HG03442 (cell line): ENCODE measurements at regions not wholly inside any gene's neighbourhood (a gene's known extent, or its start where the extent isn't known, plus 50 kb on each side); places are given as distances from the start of the nearest gene placed in this dataset.
"Not testable (repeated sequence)": the region's sequence is repeated elsewhere in the genome, so short reads cannot be mapped to it uniquely, and the experiment has no call there.

ENCODE experiments used
- ATAC-seq: cut with Tn5 transposase; IDR thresholded peaks from one replicate; pipeline ENCODE4 v1.9.1; 2021; ENCODE audit warnings: mild to moderate bottlenecking, moderate library complexity; ENCODE audit not compliant: unreplicated experiment

- no peak for ATAC-seq
Observed at GRCh38 chr13:88369866-88370265, 698.7 kb downstream of the SLITRK5 start.

- ATAC-seq = no peak
Observed at GRCh38 chr13:88376760-88377388, 705.7 kb downstream of the SLITRK5 start.

- no peak for ATAC-seq
Observed at GRCh38 chr13:88377852-88378251, 706.7 kb downstream of the SLITRK5 start.

GRCh38 chr13:88384542-88384941 lies 713.4 kb downstream of the SLITRK5 start:
- ATAC-seq = no peak

GRCh38 chr13:88395804-88396203 lies 724.6 kb downstream of the SLITRK5 start:
- no peak for ATAC-seq

GRCh38 chr13:88411696-88412095 lies 740.5 kb downstream of the SLITRK5 start:
- no peak for ATAC-seq

GRCh38 chr13:88417801-88418200 lies 746.6 kb downstream of the SLITRK5 start:
- no peak for ATAC-seq

GRCh38 chr13:88424463-88424862 lies 753.3 kb downstream of the SLITRK5 start:
- ATAC-seq = no peak

GRCh38 chr13:88426661-88427060 lies 755.5 kb downstream of the SLITRK5 start:
- ATAC-seq = no peak

GRCh38 chr13:88429862-88430261 lies 758.7 kb downstream of the SLITRK5 start:
- no peak for ATAC-seq

GRCh38 chr13:88434953-88435352 lies 763.8 kb downstream of the SLITRK5 start:
- no peak for ATAC-seq

- no peak for ATAC-seq
Observed at GRCh38 chr13:88436974-88437373, 765.8 kb downstream of the SLITRK5 start.

GRCh38 chr13:88450515-88450914 lies 779.3 kb downstream of the SLITRK5 start:
- ATAC-seq = no peak

GRCh38 chr13:88456151-88456550 lies 785.0 kb downstream of the SLITRK5 start:
- ATAC-seq = no peak

GRCh38 chr13:88459331-88459730 lies 788.2 kb downstream of the SLITRK5 start:
- ATAC-seq = no peak

GRCh38 chr13:88461272-88462009 lies 790.3 kb downstream of the SLITRK5 start:
- ATAC-seq = no peak

- no peak for ATAC-seq
Observed at GRCh38 chr13:88464851-88465250, 793.7 kb downstream of the SLITRK5 start.

- ATAC-seq = peak; percentile 58
Observed at GRCh38 chr13:88472316-88472715, 801.1 kb downstream of the SLITRK5 start.

- no peak for ATAC-seq
Observed at GRCh38 chr13:88483202-88483601, 812.0 kb downstream of the SLITRK5 start.

- ATAC-seq = no peak
Observed at GRCh38 chr13:88507909-88508308, 836.7 kb downstream of the SLITRK5 start.

GRCh38 chr13:88512993-88513392 lies 841.8 kb downstream of the SLITRK5 start:
- not testable (repeated sequence) for ATAC-seq

GRCh38 chr13:88526186-88526852 lies 855.1 kb downstream of the SLITRK5 start:
- ATAC-seq = no peak
